ENCODE measurements at regions not wholly inside any gene's neighbourhood (a gene's known extent, or its start where the extent isn't known, plus 50 kb on each side); places are given as distances from the start of the nearest gene placed in this dataset.

DNA sequence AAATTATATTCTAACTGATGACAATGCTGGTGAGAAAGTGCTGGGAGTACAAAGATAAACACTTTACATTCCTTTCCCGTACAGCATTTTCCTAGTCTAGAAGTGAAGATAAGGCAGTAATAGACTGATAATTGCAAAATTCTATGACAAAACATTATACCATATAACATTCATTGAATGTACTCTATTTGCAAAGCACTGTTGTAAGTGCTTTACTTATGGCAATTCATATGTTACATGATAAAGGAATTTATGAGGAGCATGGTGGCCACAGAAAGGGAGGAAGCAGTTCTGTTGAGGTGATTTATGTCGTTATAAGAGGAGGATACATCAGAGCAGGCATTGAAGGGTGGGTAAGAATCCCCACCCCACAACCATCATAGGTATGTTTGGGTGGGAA is 434.8 kb downstream of the RAB38 start:
- H4K91ac ChIP-seq (replicated peaks; ENCODE audit: insufficient read length, low read length) = no peak overlapping the region
- no peak overlapping the region for H3K9ac ChIP-seq (replicated peaks in 1 of 4; ENCODE audit: extremely low read depth in 1 of 4, low read depth in 3 of 4, low read length in 3 of 4)
- H3K4me2 ChIP-seq (ENCODE audit: insufficient read depth in 1 of 2, low read depth in 2 of 2, low read length in 2 of 2) = no peak overlapping the region
- H3K27ac ChIP-seq (ENCODE audit: low read depth, low read length) = no peak overlapping the region
- H2BK15ac ChIP-seq (ENCODE audit: low read length) = no peak overlapping the region
- no peaks in the 10 kb centered on the region for H3K23me2 ChIP-seq (ENCODE audit: low read depth, low read length)
- no peaks in the 10 kb centered on the region for H3K4me1 ChIP-seq (replicated peaks in 1 of 4; ENCODE audit: control insufficient read depth in 3 of 4, insufficient read depth in 4 of 4, low read length in 3 of 4)
- no peak overlapping the region for H4K5ac ChIP-seq (ENCODE audit: insufficient read length, low read depth, low read length)
- H2AFZ ChIP-seq (ENCODE audit: low read length) = no peak overlapping the region
- no peaks in the 10 kb centered on the region; a peak in 1 of 4 replicates for H3K9me3 ChIP-seq (ENCODE audit: insufficient read depth in 2 of 2, low read depth in 1 of 2, low read length in 1 of 2)
- ChIA-PET CTCF (ENCODE audit: partially characterized antibody) (interaction anchor here (1.1 kb wide), 1 partner anchor 18 kb away, joined by 4 read pairs; no protein-coding TSS in a partner anchor), POLR2A (ENCODE audit: partially characterized antibody) (no interaction called here)
- no peaks in the 10 kb centered on the region for H3K36me3 ChIP-seq (ENCODE audit: control insufficient read depth in 2 of 4, insufficient read depth in 4 of 4, low read length in 3 of 4)
- no peaks in the 10 kb centered on the region for H3K27me3 ChIP-seq (replicated peaks in 1 of 4; ENCODE audit: control insufficient read depth in 3 of 4, extremely low read depth in 1 of 4, insufficient read depth in 3 of 4, low read length in 3 of 4)
- H3K79me1 ChIP-seq (ENCODE audit: low read depth, low read length) = no peaks in the 10 kb centered on the region
- no peaks in the 10 kb centered on the region for H4K20me1 ChIP-seq (replicated peaks in 1 of 2; ENCODE audit: control insufficient read depth in 1 of 2, insufficient read depth in 2 of 2, low read length in 2 of 2)
- H2AK5ac ChIP-seq (ENCODE audit: low read depth, low read length) = no peak overlapping the region
- no peaks in the 10 kb centered on the region for H3K79me2 ChIP-seq (ENCODE audit: control insufficient read depth in 1 of 2, insufficient read depth in 2 of 2, low read length in 2 of 2)
- no peak overlapping the region for H2BK5ac ChIP-seq (ENCODE audit: low read depth, low read length)
- no peak overlapping the region for H3K23ac ChIP-seq (ENCODE audit: insufficient read length)
- no peak overlapping the region for H2BK20ac ChIP-seq (ENCODE audit: low read length)
- no peak overlapping the region for H2BK12ac ChIP-seq (ENCODE audit: low read depth, low read length)
- no peak overlapping the region for H3K56ac ChIP-seq (replicated peaks; ENCODE audit: insufficient read length, low read depth, low read length)
- no peak overlapping the region for H3K14ac ChIP-seq (ENCODE audit: insufficient read length)
- H2BK120ac ChIP-seq (replicated peaks; ENCODE audit: low read depth, low read length) = no peak overlapping the region
- WGBS, 2 experiments (ENCODE audit: extremely low coverage in 1 of 2, insufficient coverage in 1 of 2, insufficient read length in 1 of 2, insufficient replicate concordance in 2 of 2, low coverage in 1 of 2, low lambda C conversion rate in 2 of 2, missing lambda C conversion rate in 1 of 2) = 90% methylated on average over 2 of the region's 2 CpGs; no CpG with 5 or more reads in 1 of the 2 experiments
- FAIRE-seq (no peak), DNase-seq (ENCODE audit: low read depth in 1 of 2, low spot score in 2 of 2) (no peak)
- no peak overlapping the region for H3K4ac ChIP-seq (replicated peaks; ENCODE audit: insufficient read length, low read depth, low read length)
- no peak overlapping the region for H4K8ac ChIP-seq (ENCODE audit: extremely low read depth, insufficient read depth, low read length)
- H3K4me3 ChIP-seq (ENCODE audit: extremely low read depth in 1 of 4, insufficient read depth in 2 of 4, low read depth in 3 of 4, low read length in 4 of 4) = no peak overlapping the region
- no peak overlapping the region for H3K18ac ChIP-seq (ENCODE audit: extremely low read depth, low read length)
- TF ChIP-seq, protein P1, sequence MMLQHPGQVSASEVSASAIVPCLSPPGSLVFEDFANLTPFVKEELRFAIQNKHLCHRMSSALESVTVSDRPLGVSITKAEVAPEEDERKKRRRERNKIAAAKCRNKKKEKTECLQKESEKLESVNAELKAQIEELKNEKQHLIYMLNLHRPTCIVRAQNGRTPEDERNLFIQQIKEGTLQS (IDR thresholded peaks at IDR 0.05; ENCODE audit: insufficient read depth, low read depth, low read length) = no peak
- TF ChIP-seq EZH2 (IDR thresholded peaks at IDR 0.05; ENCODE audit: low read depth, low read length, severe bottlenecking) = no peak
- TF ChIP-seq, protein P2, sequence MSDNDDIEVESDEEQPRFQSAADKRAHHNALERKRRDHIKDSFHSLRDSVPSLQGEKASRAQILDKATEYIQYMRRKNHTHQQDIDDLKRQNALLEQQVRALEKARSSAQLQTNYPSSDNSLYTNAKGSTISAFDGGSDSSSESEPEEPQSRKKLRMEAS (IDR thresholded peaks at IDR 0.05) = no peak
- TF ChIP-seq RFX5 (IDR thresholded peaks at IDR 0.05; ENCODE audit: borderline replicate concordance, low read depth, low read length) = no peak
- TF ChIP-seq SUZ12 (IDR thresholded peaks at IDR 0.05; ENCODE audit: low read length) = no peak
- TF ChIP-seq TAF7 (optimal IDR thresholded peaks at IDR 0.05; ENCODE audit: borderline replicate concordance, low read depth, low read length) = no peak
- no peak for TF ChIP-seq SIX5 (IDR thresholded peaks at IDR 0.05; ENCODE audit: low read depth, low read length)
- no peak for TF ChIP-seq USF2 (IDR thresholded peaks at IDR 0.05; ENCODE audit: low read length)
- TF ChIP-seq CBX5 (IDR thresholded peaks at IDR 0.05; ENCODE audit: low read depth, low read length) = no peak
- TF ChIP-seq RNF2 (IDR thresholded peaks at IDR 0.05; ENCODE audit: borderline replicate concordance, low read depth, low read length, missing control alignments, poor library complexity, severe bottlenecking) = no peak
- no peak for TF ChIP-seq YY1 (IDR thresholded peaks at IDR 0.05; ENCODE audit: low read depth, low read length)
- no peak for TF ChIP-seq HDAC2 (IDR thresholded peaks at IDR 0.05; ENCODE audit: borderline replicate concordance in 1 of 2, low read depth in 2 of 2, low read length in 2 of 2)
